ENCODE measurements at regions not wholly inside any gene's neighbourhood (a gene's known extent, or its start where the extent isn't known, plus 50 kb on each side); places are given as distances from the start of the nearest gene placed in this dataset.

GRCh38 chr3:188000361-188000861, 153.5 kb upstream of the LPP start:
- TF ChIP-seq CTCF (IDR thresholded peaks at IDR 0.05; ENCODE audit: low read depth, low read length, missing control alignments): no peak

GRCh38 chr3:188001093-188001492, 152.9 kb upstream of the LPP start:
- no peak for TF ChIP-seq CTCF (IDR thresholded peaks at IDR 0.05; ENCODE audit: low read depth, low read length, missing control alignments)
- no peak for DNase-seq (ENCODE audit: extremely low read depth, low read depth)
- no peak overlapping the region for H3K4me3 ChIP-seq (replicated peaks; ENCODE audit: low read depth, low read length)

More at GRCh38 chr3:188000361-188000861, 153.5 kb upstream of the LPP start:
- no peak for DNase-seq (ENCODE audit: extremely low read depth, low read depth)
- no peak overlapping the region for H3K4me3 ChIP-seq (replicated peaks; ENCODE audit: low read depth, low read length)

GRCh38 chr3:188001926-188002325, 152.0 kb upstream of the LPP start:
- H3K4me3 ChIP-seq (replicated peaks; ENCODE audit: low read depth, low read length): no peak overlapping the region
- DNase-seq (ENCODE audit: extremely low read depth, low read depth): no peak
- no peak for TF ChIP-seq CTCF (IDR thresholded peaks at IDR 0.05; ENCODE audit: low read depth, low read length, missing control alignments)

GRCh38 chr3:188002626-188003138, 151.3 kb upstream of the LPP start:
- no peak overlapping the region for H3K4me3 ChIP-seq (replicated peaks; ENCODE audit: low read depth, low read length)
- DNase-seq (ENCODE audit: extremely low read depth, low read depth): no peak
- TF ChIP-seq CTCF (IDR thresholded peaks at IDR 0.05; ENCODE audit: low read depth, low read length, missing control alignments): no peak

GRCh38 chr3:188003188-188004171, 150.5 kb upstream of the LPP start:
- no peak overlapping the region for H3K4me3 ChIP-seq (replicated peaks; ENCODE audit: low read depth, low read length)
- DNase-seq (ENCODE audit: extremely low read depth, low read depth): no peak
- no peak for TF ChIP-seq CTCF (IDR thresholded peaks at IDR 0.05; ENCODE audit: low read depth, low read length, missing control alignments)

- no peak overlapping the region for H3K4me3 ChIP-seq (replicated peaks; ENCODE audit: low read depth, low read length)
- no peak for DNase-seq (ENCODE audit: extremely low read depth, low read depth)
- TF ChIP-seq CTCF (IDR thresholded peaks at IDR 0.05; ENCODE audit: low read depth, low read length, missing control alignments): no peak
Measured at GRCh38 chr3:188006726-188007393, 147.1 kb upstream of the LPP start.
